ENCODE measurements at regions not wholly inside any gene's neighbourhood (a gene's known extent, or its start where the extent isn't known, plus 50 kb on each side); places are given as distances from the start of the nearest gene placed in this dataset.
A peak's percentile ranks its signal among the peaks of the same experiment; 100 is the strongest.
"Not testable (repeated sequence)": the region's sequence is repeated elsewhere in the genome, so short reads cannot be mapped to it uniquely, and the experiment has no call there.

DNA sequence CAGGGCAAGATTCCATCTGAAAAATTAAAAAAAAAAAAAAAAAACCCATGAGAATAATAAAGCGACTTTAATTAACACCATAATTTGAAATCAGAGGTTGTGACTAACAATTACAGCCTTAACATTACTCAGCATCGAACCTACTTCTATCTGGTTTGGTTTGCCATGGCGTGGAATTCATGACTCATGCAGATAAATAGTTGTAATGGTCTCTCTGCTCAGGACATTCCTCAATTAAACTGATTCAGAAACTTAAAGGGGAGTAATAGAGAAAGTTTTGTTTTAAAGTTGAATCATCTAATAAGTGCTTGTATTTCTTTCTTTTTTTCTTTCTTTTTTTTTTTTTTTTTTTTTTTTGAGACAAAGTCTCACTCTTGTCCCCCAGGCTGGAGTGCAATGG is 135.5 kb downstream of the SPATA31D1 start:
- ATAC-seq (no peak), DNase-seq (no peak)
- Mint-ChIP-seq H3K9me3 (peaks cover 0 to 1% (median 0%) of the 10 kb centered on the region in 9 donors), H3K27ac (no peak overlapping the region), H3K4me1 (peaks cover 0 to 33% (median 0%) of the 10 kb centered on the region in 4 donors), H3K27me3 (peaks cover 0 to 2% (median 0%) of the 10 kb centered on the region in 5 donors), H3K4me3 (no peak overlapping the region), H3K36me3 (no peaks in the 10 kb centered on the region)
- POLR2A ChIA-PET = no interaction called here

DNA sequence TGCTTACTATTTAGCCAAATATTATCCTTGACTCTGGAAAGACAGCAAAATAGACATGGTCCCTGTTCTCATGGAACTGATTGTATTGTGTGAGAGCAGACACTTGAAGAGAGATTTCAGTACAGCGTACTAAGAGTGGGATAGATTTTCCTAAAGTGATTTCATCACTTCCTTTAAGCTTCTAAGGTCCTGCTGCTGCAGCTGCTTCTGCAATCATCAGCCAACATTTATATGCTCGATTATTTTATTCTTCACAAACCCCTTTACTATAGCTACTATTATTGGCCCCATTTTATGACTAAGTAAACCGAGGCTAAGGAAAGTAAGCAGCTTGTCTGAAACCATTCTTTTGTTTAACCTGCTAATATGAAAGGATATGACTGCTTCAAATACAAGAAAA is 137.7 kb downstream of the SPATA31D1 start:
- H3K27me3 Mint-ChIP-seq = peaks cover 0 to 2% (median 0%) of the 10 kb centered on the region in 5 donors
- H3K36me3 Mint-ChIP-seq = no peaks in the 10 kb centered on the region
- POLR2A ChIA-PET = no interaction called here
- H3K9me3 Mint-ChIP-seq = peaks cover 0 to 1% (median 0%) of the 10 kb centered on the region in 9 donors
- H3K4me1 Mint-ChIP-seq = peaks cover 0 to 35% (median 0%) of the 10 kb centered on the region in 4 donors
- H3K27ac Mint-ChIP-seq = no peak overlapping the region
- no peak overlapping the region for H3K4me3 Mint-ChIP-seq
- DNase-seq (no peak), ATAC-seq (no peak)

DNA sequence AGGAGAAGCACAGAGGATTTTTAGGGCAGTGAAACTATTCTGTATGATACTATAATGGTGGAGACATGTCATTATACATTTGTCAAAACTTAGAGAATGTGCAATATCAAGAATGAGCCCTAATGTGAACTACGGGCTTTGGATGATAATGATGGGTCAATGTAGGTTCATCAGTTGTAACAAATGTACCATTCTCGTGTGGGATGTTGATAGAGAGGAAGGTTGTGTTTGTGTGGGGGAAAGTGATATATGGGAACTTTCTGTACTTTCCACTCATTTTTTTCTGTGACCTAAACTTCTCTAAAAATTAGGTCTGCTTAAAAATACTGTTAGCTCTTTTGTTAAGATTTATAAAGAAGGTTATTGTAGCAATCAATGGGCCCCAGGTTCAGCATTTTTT is 138.9 kb downstream of the SPATA31D1 start:
- H3K4me1 Mint-ChIP-seq = peaks cover 0 to 40% (median 0%) of the 10 kb centered on the region in 4 donors
- H3K9me3 Mint-ChIP-seq = peaks cover 0 to 1% (median 0%) of the 10 kb centered on the region in 9 donors
- POLR2A ChIA-PET = no interaction called here
- peaks cover 0 to 2% (median 0%) of the 10 kb centered on the region in 5 donors for H3K27me3 Mint-ChIP-seq
- ATAC-seq (no peak), DNase-seq (no peak)
- H3K4me3 Mint-ChIP-seq = peak overlapping the region in 1 of 10 donors; percentile 20
- no peaks in the 10 kb centered on the region for H3K36me3 Mint-ChIP-seq
- H3K27ac Mint-ChIP-seq = peak overlapping the region in 1 of 10 donors; percentile 55

DNA sequence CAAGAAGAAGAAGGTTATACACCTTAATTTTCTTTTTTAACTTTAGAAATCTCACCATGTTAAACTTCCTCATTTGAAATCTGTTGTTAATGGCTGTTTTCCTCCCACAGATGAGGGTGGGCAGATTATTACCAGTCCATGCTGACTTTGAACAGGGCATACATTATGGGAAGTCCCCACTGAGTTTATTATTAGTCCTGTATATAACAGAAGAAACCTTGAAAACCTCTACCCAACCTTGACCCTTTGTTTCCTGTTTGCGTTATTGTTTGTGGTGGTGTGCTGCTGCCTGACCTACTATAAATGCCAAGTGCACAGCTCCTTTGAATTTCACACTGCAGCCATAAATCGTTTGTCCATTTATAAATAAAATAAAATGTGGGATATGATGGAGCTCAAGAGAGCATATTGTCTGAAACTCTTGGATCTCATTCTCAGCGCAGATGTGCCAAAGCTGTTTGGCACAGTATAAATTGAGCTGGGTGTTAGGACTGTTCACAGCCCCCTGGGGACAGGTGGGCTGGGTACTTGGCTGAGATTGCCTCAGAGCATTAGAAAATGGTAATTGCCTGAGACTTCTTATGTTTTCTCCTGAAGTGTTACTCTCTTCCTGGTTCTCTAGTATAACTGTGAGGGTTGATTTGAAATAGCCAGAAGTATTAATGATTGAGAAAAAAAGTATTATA is 139.6 kb downstream of the SPATA31D1 start:
- POLR2A ChIA-PET = no interaction called here
- Mint-ChIP-seq H3K27me3 (peaks cover 0 to 2% (median 0%) of the 10 kb centered on the region in 5 donors), H3K27ac (peak overlapping the region in 1 of 10 donors; percentile 55), H3K4me3 (peak overlapping the region in 1 of 10 donors; percentile 20), H3K4me1 (peaks cover 0 to 40% (median 0%) of the 10 kb centered on the region in 4 donors), H3K36me3 (no peaks in the 10 kb centered on the region), H3K9me3 (peaks cover 0 to 1% (median 0%) of the 10 kb centered on the region in 9 donors)
- ATAC-seq (peak in 1 of 2 donors; percentile 56), DNase-seq (no peak)

GRCh38 chr9:82129708-82130107 is 141.1 kb downstream of the SPATA31D1 start:
- H3K36me3 Mint-ChIP-seq = no peaks in the 10 kb centered on the region
- DNase-seq (no peak), ATAC-seq (no peak)
- H3K27ac Mint-ChIP-seq = no peak overlapping the region
- POLR2A ChIA-PET = no interaction called here
- no peak overlapping the region for H3K4me3 Mint-ChIP-seq
- H3K9me3 Mint-ChIP-seq = peaks cover 0 to 1% (median 0%) of the 10 kb centered on the region in 9 donors
- H3K27me3 Mint-ChIP-seq = no peaks in the 10 kb centered on the region
- H3K4me1 Mint-ChIP-seq = peaks cover 0 to 40% (median 0%) of the 10 kb centered on the region in 4 donors

- DNase-seq (no peak), ATAC-seq (no peak)
- H3K9me3 Mint-ChIP-seq = peaks cover 0 to under 1% (median 0%) of the 10 kb centered on the region in 9 donors
- H3K4me3 Mint-ChIP-seq = no peak overlapping the region
- H3K4me1 Mint-ChIP-seq = peaks cover 0 to 38% (median 0%) of the 10 kb centered on the region in 4 donors
- no peaks in the 10 kb centered on the region for H3K36me3 Mint-ChIP-seq
- POLR2A ChIA-PET = no interaction called here
- H3K27ac Mint-ChIP-seq = no peak overlapping the region
- H3K27me3 Mint-ChIP-seq = no peaks in the 10 kb centered on the region
Observed at GRCh38 chr9:82130331-82131042, 141.9 kb downstream of the SPATA31D1 start.

- Mint-ChIP-seq H3K4me3 (no peak overlapping the region), H3K4me1 (peaks cover 0 to 32% (median 0%) of the 10 kb centered on the region in 4 donors), H3K36me3 (no peaks in the 10 kb centered on the region), H3K9me3 (peaks cover 0 to 5% (median 0%) of the 10 kb centered on the region in 9 donors), H3K27me3 (no peaks in the 10 kb centered on the region), H3K27ac (no peak overlapping the region)
- POLR2A ChIA-PET = no interaction called here
- ATAC-seq (no peak), DNase-seq (no peak)
Observed at GRCh38 chr9:82131072-82131471, 142.5 kb downstream of the SPATA31D1 start.

- peaks cover 0 to 10% (median 0%) of the 10 kb centered on the region in 9 donors for H3K9me3 Mint-ChIP-seq
- no peaks in the 10 kb centered on the region for H3K36me3 Mint-ChIP-seq
- POLR2A ChIA-PET = no interaction called here
- H3K27ac Mint-ChIP-seq = no peak overlapping the region
- DNase-seq = no peak
- H3K4me1 Mint-ChIP-seq = peaks cover 0 to 26% (median 0%) of the 10 kb centered on the region in 4 donors
- no peak for ATAC-seq
- no peak overlapping the region for H3K4me3 Mint-ChIP-seq
- H3K27me3 Mint-ChIP-seq = no peaks in the 10 kb centered on the region
Observed at GRCh38 chr9:82132024-82132423, 143.5 kb downstream of the SPATA31D1 start.

DNA sequence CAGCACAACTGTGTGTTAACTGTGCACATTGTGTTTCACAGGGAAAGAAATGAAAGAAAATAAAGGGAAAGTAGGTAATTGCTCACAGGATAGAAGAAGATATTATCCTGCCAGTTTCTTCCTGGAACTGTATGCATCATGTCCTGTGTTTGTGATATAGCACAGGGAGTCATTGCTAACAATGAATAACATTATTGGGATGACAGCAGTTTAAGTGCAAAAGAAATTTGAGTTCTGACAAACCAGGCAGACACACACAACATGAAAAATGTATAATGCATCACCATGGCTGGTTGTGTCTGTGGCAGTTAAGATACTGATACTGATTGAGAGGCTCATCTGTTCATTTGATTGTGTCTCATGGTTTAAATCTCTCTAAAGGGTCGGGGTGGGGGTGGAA is 145.4 kb downstream of the SPATA31D1 start:
- no peak overlapping the region for H3K4me3 Mint-ChIP-seq
- ATAC-seq = no peak
- peaks cover 0 to 8% (median 0%) of the 10 kb centered on the region in 4 donors for H3K4me1 Mint-ChIP-seq
- no peaks in the 10 kb centered on the region for H3K27me3 Mint-ChIP-seq
- H3K27ac Mint-ChIP-seq = no peak overlapping the region
- POLR2A ChIA-PET = no interaction called here
- no peaks in the 10 kb centered on the region for H3K36me3 Mint-ChIP-seq
- H3K9me3 Mint-ChIP-seq = peaks cover 0 to 10% (median 0%) of the 10 kb centered on the region in 9 donors
- DNase-seq = no peak

- Mint-ChIP-seq H3K27me3 (no peaks in the 10 kb centered on the region), H3K27ac (no peak overlapping the region), H3K4me1 (peaks cover 0 to 6% (median 0%) of the 10 kb centered on the region in 4 donors), H3K36me3 (no peaks in the 10 kb centered on the region), H3K9me3 (peaks cover 0 to 10% (median 0%) of the 10 kb centered on the region in 9 donors), H3K4me3 (no peak overlapping the region)
- DNase-seq (no peak), ATAC-seq (no peak)
- POLR2A ChIA-PET = no interaction called here
Observed at GRCh38 chr9:82135106-82135505, 146.5 kb downstream of the SPATA31D1 start.

- DNase-seq, POLR2A ChIA-PET, H3K9me3 Mint-ChIP-seq: not testable (repeated sequence)
Observed at GRCh38 chr9:82138081-82138480, 149.5 kb downstream of the SPATA31D1 start.

GRCh38 chr9:82140471-82140870 is 151.9 kb downstream of the SPATA31D1 start:
- no peak overlapping the region for H3K27ac Mint-ChIP-seq
- H3K9me3 Mint-ChIP-seq = peaks cover 0 to 13% (median 0%) of the 10 kb centered on the region in 9 donors
- H3K4me1 Mint-ChIP-seq = no peaks in the 10 kb centered on the region
- ATAC-seq = no peak
- H3K4me3 Mint-ChIP-seq = no peak overlapping the region
- peaks cover 0 to 1% (median 0%) of the 10 kb centered on the region in 5 donors for H3K27me3 Mint-ChIP-seq
- POLR2A ChIA-PET = no interaction called here
- H3K36me3 Mint-ChIP-seq = no peaks in the 10 kb centered on the region
- DNase-seq = no peak

More at GRCh38 chr9:82138081-82138480, 149.5 kb downstream of the SPATA31D1 start:
- not testable (repeated sequence) for H3K4me1 Mint-ChIP-seq, H3K27ac Mint-ChIP-seq, H3K36me3 Mint-ChIP-seq, H3K27me3 Mint-ChIP-seq, H3K4me3 Mint-ChIP-seq, ATAC-seq

- peaks cover 0 to 4% (median 0%) of the 10 kb centered on the region in 9 donors for H3K9me3 Mint-ChIP-seq
- POLR2A ChIA-PET = no interaction called here
- no peak overlapping the region for H3K4me3 Mint-ChIP-seq
- no peak for DNase-seq
- ATAC-seq = no peak
- H3K4me1 Mint-ChIP-seq = no peaks in the 10 kb centered on the region
- H3K27ac Mint-ChIP-seq = no peak overlapping the region
- peaks cover 0 to 2% (median 0%) of the 10 kb centered on the region in 5 donors for H3K27me3 Mint-ChIP-seq
- H3K36me3 Mint-ChIP-seq = no peaks in the 10 kb centered on the region
Observed at GRCh38 chr9:82144803-82145202, 156.2 kb downstream of the SPATA31D1 start.
